ENCODE measurements at regions not wholly inside any gene's neighbourhood (a gene's known extent, or its start where the extent isn't known, plus 50 kb on each side); places are given as distances from the start of the nearest gene placed in this dataset.

- ATAC-seq (ENCODE audit: low FRiP score) = no peak
- H3K27ac ChIP-seq (ENCODE audit: low read depth in 1 of 2, low read length in 2 of 2) = no peak overlapping the region
Observed at GRCh38 chr5:143893638-143894037, 81.7 kb downstream of the HMHB1 start.

DNA sequence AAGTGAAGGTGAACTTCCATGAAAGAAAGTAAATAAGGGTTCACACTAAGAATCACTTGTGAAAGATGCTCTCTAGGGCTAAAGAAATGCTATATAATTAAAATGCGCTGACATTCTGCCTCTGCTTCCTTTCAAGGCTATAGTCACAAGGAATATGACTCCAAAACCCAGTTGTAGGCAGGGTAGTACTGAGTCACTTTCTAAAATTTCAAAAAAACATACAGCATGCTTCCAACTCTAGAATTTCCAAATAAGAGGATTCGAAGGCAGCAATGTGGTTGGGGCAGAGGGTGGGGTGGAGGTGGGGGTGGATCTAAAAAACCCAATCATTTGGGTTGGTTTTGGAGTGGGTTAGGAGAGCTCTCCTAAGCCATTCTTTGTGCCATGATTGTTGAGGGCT, 84.6 kb downstream of the HMHB1 start:
- ATAC-seq (ENCODE audit: low FRiP score) (no peak), DNase-seq (no peak)
- intact Hi-C loops (cut with DNase I) = no loop called here
- Histone ChIP-seq H3K9me3 (ENCODE audit: control insufficient read depth, low read length) (no peaks in the 10 kb centered on the region), H3K4me1 (ENCODE audit: control insufficient read depth in 1 of 2, insufficient read depth in 2 of 2, low read length in 2 of 2) (no peaks in the 10 kb centered on the region), H3K4me3 (ENCODE audit: low read length in 2 of 2) (no peak overlapping the region), H3K27me3 (ENCODE audit: control insufficient read depth in 1 of 2, insufficient read depth in 2 of 2, low read length in 1 of 2) (peaks cover 0 to 1% of the 10 kb centered on the region in 2 donors), H3K36me3 (ENCODE audit: control insufficient read depth in 1 of 2, insufficient read depth in 2 of 2, low read length in 1 of 2) (no peaks in the 10 kb centered on the region), H3K27ac (ENCODE audit: low read depth in 1 of 2, low read length in 2 of 2) (no peak overlapping the region)
- 91 to 94% methylated on average over 2 of the region's 2 CpGs for WGBS, 2 donors

More at GRCh38 chr5:143893638-143894037, 81.7 kb downstream of the HMHB1 start:
- no peak for DNase-seq
- intact Hi-C loops (cut with DNase I) = no loop called here
- Histone ChIP-seq H3K9me3 (ENCODE audit: control insufficient read depth, low read length) (no peaks in the 10 kb centered on the region), H3K36me3 (ENCODE audit: control insufficient read depth in 1 of 2, insufficient read depth in 2 of 2, low read length in 1 of 2) (no peaks in the 10 kb centered on the region), H3K4me3 (ENCODE audit: low read length in 2 of 2) (no peak overlapping the region), H3K27me3 (ENCODE audit: control insufficient read depth in 1 of 2, insufficient read depth in 2 of 2, low read length in 1 of 2) (no peaks in the 10 kb centered on the region), H3K4me1 (ENCODE audit: control insufficient read depth in 1 of 2, insufficient read depth in 2 of 2, low read length in 2 of 2) (peaks cover 0 to 2% of the 10 kb centered on the region in 2 donors)
- 91 to 95% methylated on average over 2 of the region's 2 CpGs for WGBS, 2 donors

GRCh38 chr5:143896966-143897365, 85.0 kb downstream of the HMHB1 start:
- intact Hi-C loops (cut with DNase I) = no loop called here
- Histone ChIP-seq H3K27me3 (ENCODE audit: control insufficient read depth in 1 of 2, insufficient read depth in 2 of 2, low read length in 1 of 2) (peaks cover 0 to 1% of the 10 kb centered on the region in 2 donors), H3K27ac (ENCODE audit: low read depth in 1 of 2, low read length in 2 of 2) (no peak overlapping the region), H3K36me3 (ENCODE audit: control insufficient read depth in 1 of 2, insufficient read depth in 2 of 2, low read length in 1 of 2) (no peaks in the 10 kb centered on the region), H3K4me1 (ENCODE audit: control insufficient read depth in 1 of 2, insufficient read depth in 2 of 2, low read length in 2 of 2) (no peaks in the 10 kb centered on the region), H3K9me3 (ENCODE audit: control insufficient read depth, low read length) (no peaks in the 10 kb centered on the region), H3K4me3 (ENCODE audit: low read length in 2 of 2) (no peak overlapping the region)
- DNase-seq (no peak), ATAC-seq (ENCODE audit: low FRiP score) (no peak)

GRCh38 chr5:143898381-143898780, 86.4 kb downstream of the HMHB1 start:
- Histone ChIP-seq H3K4me3 (ENCODE audit: low read length in 2 of 2) (no peak overlapping the region), H3K9me3 (ENCODE audit: control insufficient read depth, low read length) (no peaks in the 10 kb centered on the region), H3K4me1 (ENCODE audit: control insufficient read depth in 1 of 2, insufficient read depth in 2 of 2, low read length in 2 of 2) (no peaks in the 10 kb centered on the region), H3K36me3 (ENCODE audit: control insufficient read depth in 1 of 2, insufficient read depth in 2 of 2, low read length in 1 of 2) (no peaks in the 10 kb centered on the region), H3K27ac (ENCODE audit: low read depth in 1 of 2, low read length in 2 of 2) (no peak overlapping the region), H3K27me3 (ENCODE audit: control insufficient read depth in 1 of 2, insufficient read depth in 2 of 2, low read length in 1 of 2) (peaks cover 0 to 1% of the 10 kb centered on the region in 2 donors)
- DNase-seq (no peak), ATAC-seq (ENCODE audit: low FRiP score) (no peak)
- WGBS, 2 donors = 96 to 100% methylated on average over 1 of the region's 1 CpG
- intact Hi-C loops (cut with DNase I) = no loop called here

GRCh38 chr5:143898916-143899591, 87.1 kb downstream of the HMHB1 start:
- 87 to 88% methylated on average over 6 of the region's 6 CpGs for WGBS, 2 donors
- Histone ChIP-seq H3K27ac (ENCODE audit: low read depth in 1 of 2, low read length in 2 of 2) (no peak overlapping the region), H3K36me3 (ENCODE audit: control insufficient read depth in 1 of 2, insufficient read depth in 2 of 2, low read length in 1 of 2) (no peaks in the 10 kb centered on the region), H3K9me3 (ENCODE audit: control insufficient read depth, low read length) (no peaks in the 10 kb centered on the region), H3K4me1 (ENCODE audit: control insufficient read depth in 1 of 2, insufficient read depth in 2 of 2, low read length in 2 of 2) (no peaks in the 10 kb centered on the region), H3K4me3 (ENCODE audit: low read length in 2 of 2) (no peak overlapping the region), H3K27me3 (ENCODE audit: control insufficient read depth in 1 of 2, insufficient read depth in 2 of 2, low read length in 1 of 2) (peaks cover 0 to 1% of the 10 kb centered on the region in 2 donors)
- intact Hi-C loops (cut with DNase I) = no loop called here
- ATAC-seq (ENCODE audit: low FRiP score) (no peak), DNase-seq (no peak)

- intact Hi-C loops (cut with DNase I) = no loop called here
- Histone ChIP-seq H3K4me1 (ENCODE audit: control insufficient read depth in 1 of 2, insufficient read depth in 2 of 2, low read length in 2 of 2) (no peaks in the 10 kb centered on the region), H3K27me3 (ENCODE audit: control insufficient read depth in 1 of 2, insufficient read depth in 2 of 2, low read length in 1 of 2) (no peaks in the 10 kb centered on the region), H3K9me3 (ENCODE audit: control insufficient read depth, low read length) (no peaks in the 10 kb centered on the region), H3K4me3 (ENCODE audit: low read length in 2 of 2) (no peak overlapping the region), H3K36me3 (ENCODE audit: control insufficient read depth in 1 of 2, insufficient read depth in 2 of 2, low read length in 1 of 2) (no peaks in the 10 kb centered on the region), H3K27ac (ENCODE audit: low read depth in 1 of 2, low read length in 2 of 2) (no peak overlapping the region)
- no peak for DNase-seq
- 97 to 98% methylated on average over 1 of the region's 1 CpG for WGBS, 2 donors
- no peak for ATAC-seq (ENCODE audit: low FRiP score)
Observed at GRCh38 chr5:143908959-143909358, 97.0 kb downstream of the HMHB1 start.

GRCh38 chr5:143913008-143913752, 101.2 kb downstream of the HMHB1 start:
- Histone ChIP-seq H3K4me1 (ENCODE audit: control insufficient read depth in 1 of 2, insufficient read depth in 2 of 2, low read length in 2 of 2) (no peaks in the 10 kb centered on the region), H3K9me3 (ENCODE audit: control insufficient read depth, low read length) (no peaks in the 10 kb centered on the region), H3K4me3 (ENCODE audit: low read length in 2 of 2) (no peak overlapping the region), H3K27ac (ENCODE audit: low read depth in 1 of 2, low read length in 2 of 2) (no peak overlapping the region), H3K27me3 (ENCODE audit: control insufficient read depth in 1 of 2, insufficient read depth in 2 of 2, low read length in 1 of 2) (no peaks in the 10 kb centered on the region), H3K36me3 (ENCODE audit: control insufficient read depth in 1 of 2, insufficient read depth in 2 of 2, low read length in 1 of 2) (no peaks in the 10 kb centered on the region)
- 90% methylated on average over 1 of the region's 1 CpG for WGBS, 2 donors
- no peak for DNase-seq
- intact Hi-C loops (cut with DNase I) = no loop called here
- ATAC-seq (ENCODE audit: low FRiP score) = no peak

DNA sequence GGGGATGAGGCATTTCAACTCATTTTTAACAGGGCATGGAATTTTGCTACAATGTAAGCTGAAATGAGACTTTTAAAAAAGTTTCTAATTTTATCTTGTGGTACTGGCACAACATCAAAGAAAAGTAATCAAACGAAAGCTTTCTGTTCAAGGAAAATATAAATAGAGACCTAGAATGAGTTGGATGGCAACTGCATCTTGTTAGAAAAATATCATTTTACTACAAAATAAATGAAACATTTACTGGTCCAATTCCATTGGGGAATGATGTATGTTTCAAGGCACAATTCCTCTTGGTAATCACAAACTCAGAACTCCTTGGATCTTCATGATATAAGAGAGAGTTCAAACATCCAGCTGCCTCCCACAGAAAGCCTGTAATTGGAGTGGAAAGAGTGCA, 102.8 kb downstream of the HMHB1 start:
- WGBS, 2 donors = 0 to 5% methylated on average over 1 of the region's 1 CpG
- no peak for DNase-seq

DNA sequence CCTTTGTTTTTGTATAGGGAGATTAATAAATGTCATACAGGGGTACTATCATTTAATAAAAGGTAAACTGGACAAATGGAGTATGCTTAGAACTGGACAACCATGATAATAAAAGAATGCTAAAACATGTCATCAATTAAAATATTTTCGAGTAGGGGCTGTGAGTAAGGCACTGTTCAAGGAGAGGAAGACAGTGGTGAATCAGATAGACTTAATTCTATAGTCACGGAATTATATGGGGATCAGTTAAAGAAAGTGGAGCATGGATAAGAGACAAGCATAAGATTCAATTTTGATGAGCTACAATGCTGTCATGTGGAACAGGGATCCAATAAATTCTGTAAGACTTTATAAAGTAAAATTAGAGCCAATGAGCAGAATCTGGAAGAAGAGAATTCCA, 104.5 kb downstream of the HMHB1 start:
- intact Hi-C loops (cut with DNase I) = no loop called here
- DNase-seq (no peak), ATAC-seq (ENCODE audit: low FRiP score) (no peak)
- Histone ChIP-seq H3K27ac (ENCODE audit: low read depth in 1 of 2, low read length in 2 of 2) (no peak overlapping the region), H3K36me3 (ENCODE audit: control insufficient read depth in 1 of 2, insufficient read depth in 2 of 2, low read length in 1 of 2) (no peaks in the 10 kb centered on the region), H3K4me1 (ENCODE audit: control insufficient read depth in 1 of 2, insufficient read depth in 2 of 2, low read length in 2 of 2) (no peaks in the 10 kb centered on the region), H3K4me3 (ENCODE audit: low read length in 2 of 2) (no peak overlapping the region), H3K9me3 (ENCODE audit: control insufficient read depth, low read length) (no peaks in the 10 kb centered on the region), H3K27me3 (ENCODE audit: control insufficient read depth in 1 of 2, insufficient read depth in 2 of 2, low read length in 1 of 2) (no peaks in the 10 kb centered on the region)
- 80 to 82% methylated on average over 2 of the region's 2 CpGs for WGBS, 2 donors

More for the DNA sequence above, 102.8 kb downstream of the HMHB1 start:
- Histone ChIP-seq H3K9me3 (ENCODE audit: control insufficient read depth, low read length) (no peaks in the 10 kb centered on the region), H3K27ac (ENCODE audit: low read depth in 1 of 2, low read length in 2 of 2) (no peak overlapping the region), H3K4me3 (ENCODE audit: low read length in 2 of 2) (no peak overlapping the region), H3K4me1 (ENCODE audit: control insufficient read depth in 1 of 2, insufficient read depth in 2 of 2, low read length in 2 of 2) (no peaks in the 10 kb centered on the region), H3K27me3 (ENCODE audit: control insufficient read depth in 1 of 2, insufficient read depth in 2 of 2, low read length in 1 of 2) (no peaks in the 10 kb centered on the region), H3K36me3 (ENCODE audit: control insufficient read depth in 1 of 2, insufficient read depth in 2 of 2, low read length in 1 of 2) (no peaks in the 10 kb centered on the region)
- ATAC-seq (ENCODE audit: low FRiP score) = no peak
- intact Hi-C loops (cut with DNase I) = no loop called here
